Vagina (tissue), 2 donors: ENCODE measurements at regions not wholly inside any gene's neighbourhood (a gene's known extent, or its start where the extent isn't known, plus 50 kb on each side); places are given as distances from the start of the nearest gene placed in this dataset.
"Not testable (repeated sequence)": the region's sequence is repeated elsewhere in the genome, so short reads cannot be mapped to it uniquely, and the experiment has no call there.

Experiments
- DNase-seq, 2 donors: peaks; one replicate each; pipeline ENCODE4 v3.0.0-alpha.2; 2017; ENCODE audit errors: extremely low spot score in 2 of 2
- H3K27ac ChIP-seq: fragments of 200-600 bp; sonication (generic); one replicate; pipeline ENCODE4 v1.5.1; 2019
- H3K27me3 ChIP-seq: fragments of 200-600 bp; sonication (generic); one replicate; pipeline ENCODE4 v1.5.1; 2019
- H3K36me3 ChIP-seq, 2 donors: fragments of 200-600 bp; sonication (generic); one replicate each; pipeline ENCODE4 v1.5.1; 2017 to 2019
- H3K4me1 ChIP-seq: fragments of 200-600 bp; sonication (generic); one replicate; pipeline ENCODE4 v1.5.1; 2019
- H3K4me3 ChIP-seq, 2 donors: fragments of 200-600 bp; sonication (generic); 1 replicate in 1 of 2; 2 replicates in 1 of 2; pipeline ENCODE4 v1.5.1; 2016 to 2019
- H3K9me3 ChIP-seq: fragments of 200-600 bp; sonication (generic); one replicate; pipeline ENCODE4 v1.5.1; 2019
- CTCF ChIP-seq, 3 experiments: fragments of 450-650 bp in 2 of 3; fragments of 200-600 bp in 1 of 3; sonication (generic) in 1 of 3; IDR thresholded peaks; one replicate each; pipeline ENCODE4 v1.5.1; 2017 to 2019; ENCODE audit warnings: antibody characterized with exemption in 3 of 3, mild to moderate bottlenecking in 2 of 3, moderate library complexity in 2 of 3
- POLR2A ChIP-seq, 2 donors: fragments of 450-650 bp; IDR thresholded peaks; one replicate each; pipeline ENCODE4 v1.6.1; 2017; ENCODE audit warnings: antibody characterized with exemption in 2 of 2, mild to moderate bottlenecking in 2 of 2, moderate library complexity in 2 of 2
- POLR2AphosphoS5 ChIP-seq, 2 donors: sonication (generic); formaldehyde crosslinking; IDR thresholded peaks; one replicate each; pipeline ENCODE4 v1.9.0; 2017; ENCODE audit warnings: antibody characterized with exemption in 2 of 2, mild to moderate bottlenecking in 2 of 2, low read depth in 1 of 2; ENCODE audit not compliant: insufficient read depth in 1 of 2
- intact Hi-C: fragments of 100-400 bp; cut with DNase I; formaldehyde crosslinking; loops from one replicate; pipeline ENCODE4 v1.15.1; 2023

- intact Hi-C loops: no loop called here
- H3K36me3 ChIP-seq: no peaks in the 10 kb centered on the region
- TF ChIP-seq POLR2AphosphoS5 (IDR thresholded peaks at IDR 0.05; ENCODE audit: insufficient read depth in 1 of 2, low read depth in 1 of 2): no peak
- TF ChIP-seq CTCF (IDR thresholded peaks at IDR 0.05): no peak
- no peak for TF ChIP-seq POLR2A (IDR thresholded peaks at IDR 0.05)
- no peaks in the 10 kb centered on the region for H3K27me3 ChIP-seq
- DNase-seq: no peak
- no peak overlapping the region for H3K27ac ChIP-seq
- no peak overlapping the region for H3K4me3 ChIP-seq
- H3K4me1 ChIP-seq: no peaks in the 10 kb centered on the region
- H3K9me3 ChIP-seq: no peaks in the 10 kb centered on the region
Observed at GRCh38 chr11:43138621-43139140, 173.1 kb upstream of the API5 start.

GRCh38 chr11:43145653-43146052, 166.1 kb upstream of the API5 start:
- no peak for DNase-seq
- TF ChIP-seq CTCF (IDR thresholded peaks at IDR 0.05) (no peak), POLR2A (IDR thresholded peaks at IDR 0.05) (no peak), POLR2AphosphoS5 (IDR thresholded peaks at IDR 0.05; ENCODE audit: insufficient read depth in 1 of 2, low read depth in 1 of 2) (no peak)

GRCh38 chr11:43150697-43151096, 161.1 kb upstream of the API5 start:
- H3K4me3 ChIP-seq: no peak overlapping the region
- H3K4me1 ChIP-seq: no peaks in the 10 kb centered on the region
- H3K9me3 ChIP-seq: no peaks in the 10 kb centered on the region
- no peak overlapping the region for H3K27ac ChIP-seq
- no peaks in the 10 kb centered on the region for H3K27me3 ChIP-seq
- intact Hi-C loops: no loop called here
- no peak for TF ChIP-seq POLR2A (IDR thresholded peaks at IDR 0.05)
- no peak for TF ChIP-seq POLR2AphosphoS5 (IDR thresholded peaks at IDR 0.05; ENCODE audit: insufficient read depth in 1 of 2, low read depth in 1 of 2)
- TF ChIP-seq CTCF (IDR thresholded peaks at IDR 0.05): no peak
- no peak for DNase-seq
- no peaks in the 10 kb centered on the region for H3K36me3 ChIP-seq

More at GRCh38 chr11:43145653-43146052, 166.1 kb upstream of the API5 start:
- no peaks in the 10 kb centered on the region for H3K9me3 ChIP-seq
- no peaks in the 10 kb centered on the region for H3K36me3 ChIP-seq
- no peaks in the 10 kb centered on the region for H3K27me3 ChIP-seq
- no peaks in the 10 kb centered on the region for H3K4me1 ChIP-seq
- no peak overlapping the region for H3K4me3 ChIP-seq
- no peak overlapping the region for H3K27ac ChIP-seq
- intact Hi-C loops: no loop called here

GRCh38 chr11:43164831-43165230, 147.0 kb upstream of the API5 start:
- H3K9me3 ChIP-seq: no peaks in the 10 kb centered on the region
- no peak for DNase-seq
- H3K27ac ChIP-seq: no peak overlapping the region
- no peaks in the 10 kb centered on the region for H3K36me3 ChIP-seq
- no peaks in the 10 kb centered on the region for H3K27me3 ChIP-seq
- no peaks in the 10 kb centered on the region for H3K4me1 ChIP-seq
- no peak overlapping the region for H3K4me3 ChIP-seq
- TF ChIP-seq POLR2A (IDR thresholded peaks at IDR 0.05) (no peak), CTCF (IDR thresholded peaks at IDR 0.05) (no peak), POLR2AphosphoS5 (IDR thresholded peaks at IDR 0.05; ENCODE audit: insufficient read depth in 1 of 2, low read depth in 1 of 2) (no peak)
- intact Hi-C loops: no loop called here

- H3K36me3 ChIP-seq, H3K9me3 ChIP-seq, H3K27ac ChIP-seq, intact Hi-C loops, H3K4me3 ChIP-seq, H3K27me3 ChIP-seq, H3K4me1 ChIP-seq, DNase-seq: not testable (repeated sequence)
Observed at GRCh38 chr11:43165393-43165792, 146.4 kb upstream of the API5 start.

GRCh38 chr11:43168241-43168640, 143.6 kb upstream of the API5 start:
- H3K9me3 ChIP-seq, H3K4me3 ChIP-seq, H3K36me3 ChIP-seq, H3K27me3 ChIP-seq, H3K4me1 ChIP-seq, intact Hi-C loops, H3K27ac ChIP-seq, DNase-seq: not testable (repeated sequence)
